ENCODE measurements at regions not wholly inside any gene's neighbourhood (a gene's known extent, or its start where the extent isn't known, plus 50 kb on each side); places are given as distances from the start of the nearest gene placed in this dataset.

- DNase-seq, result no peak
- H3K9me3 ChIP-seq (ENCODE audit: severe bottlenecking), result no peaks in the 10 kb centered on the region
- H3K4me3 ChIP-seq (ENCODE audit: low read depth, low read length), result no peak overlapping the region
- no peak overlapping the region for H3K27ac ChIP-seq
- H3K27me3 ChIP-seq (ENCODE audit: insufficient read depth, low read depth, severe bottlenecking), result no peaks in the 10 kb centered on the region
- H3K36me3 ChIP-seq, result no peaks in the 10 kb centered on the region
- TF ChIP-seq, protein P1, sequence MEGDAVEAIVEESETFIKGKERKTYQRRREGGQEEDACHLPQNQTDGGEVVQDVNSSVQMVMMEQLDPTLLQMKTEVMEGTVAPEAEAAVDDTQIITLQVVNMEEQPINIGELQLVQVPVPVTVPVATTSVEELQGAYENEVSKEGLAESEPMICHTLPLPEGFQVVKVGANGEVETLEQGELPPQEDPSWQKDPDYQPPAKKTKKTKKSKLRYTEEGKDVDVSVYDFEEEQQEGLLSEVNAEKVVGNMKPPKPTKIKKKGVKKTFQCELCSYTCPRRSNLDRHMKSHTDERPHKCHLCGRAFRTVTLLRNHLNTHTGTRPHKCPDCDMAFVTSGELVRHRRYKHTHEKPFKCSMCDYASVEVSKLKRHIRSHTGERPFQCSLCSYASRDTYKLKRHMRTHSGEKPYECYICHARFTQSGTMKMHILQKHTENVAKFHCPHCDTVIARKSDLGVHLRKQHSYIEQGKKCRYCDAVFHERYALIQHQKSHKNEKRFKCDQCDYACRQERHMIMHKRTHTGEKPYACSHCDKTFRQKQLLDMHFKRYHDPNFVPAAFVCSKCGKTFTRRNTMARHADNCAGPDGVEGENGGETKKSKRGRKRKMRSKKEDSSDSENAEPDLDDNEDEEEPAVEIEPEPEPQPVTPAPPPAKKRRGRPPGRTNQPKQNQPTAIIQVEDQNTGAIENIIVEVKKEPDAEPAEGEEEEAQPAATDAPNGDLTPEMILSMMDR (IDR thresholded peaks at IDR 0.05; ENCODE audit: low read depth, low read length), result no peak
Measured at GRCh38 chr20:4328541-4328940, 79.5 kb upstream of the ADRA1D start.

DNA sequence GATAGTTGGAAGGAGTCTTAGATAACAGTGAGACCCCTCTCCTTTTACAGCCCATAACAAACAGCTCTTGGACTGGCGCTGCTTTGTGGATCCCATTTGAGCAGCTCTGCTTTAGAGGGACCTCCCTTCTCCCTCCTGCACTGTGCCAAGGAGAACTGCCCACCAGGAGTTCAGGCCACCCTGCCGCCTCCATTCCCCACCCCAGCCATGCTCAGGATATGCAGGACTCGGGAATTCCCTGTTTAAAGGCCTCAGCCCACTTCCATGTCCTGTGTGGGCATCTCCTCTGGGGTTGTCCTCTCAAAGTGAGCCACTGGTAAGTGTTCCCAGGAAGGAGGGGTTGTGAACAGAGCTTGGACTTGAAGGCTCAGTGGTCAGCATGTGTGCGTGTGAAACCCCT lies 78.9 kb upstream of the ADRA1D start:
- Histone ChIP-seq H3K4me3 (ENCODE audit: low read depth, low read length) (no peak overlapping the region), H3K9me3 (ENCODE audit: severe bottlenecking) (no peaks in the 10 kb centered on the region), H3K27ac (no peak overlapping the region), H3K36me3 (no peaks in the 10 kb centered on the region), H3K27me3 (ENCODE audit: insufficient read depth, low read depth, severe bottlenecking) (no peaks in the 10 kb centered on the region)
- TF ChIP-seq, protein P1 (IDR thresholded peaks at IDR 0.05; ENCODE audit: low read depth, low read length), result no peak
- DNase-seq, result no peak

GRCh38 chr20:4326195-4327065 lies 77.3 kb upstream of the ADRA1D start:
- Histone ChIP-seq H3K4me3 (ENCODE audit: low read depth, low read length) (no peak overlapping the region), H3K27ac (no peak overlapping the region), H3K36me3 (no peaks in the 10 kb centered on the region), H3K9me3 (ENCODE audit: severe bottlenecking) (no peaks in the 10 kb centered on the region), H3K27me3 (ENCODE audit: insufficient read depth, low read depth, severe bottlenecking) (no peaks in the 10 kb centered on the region)
- DNase-seq, result no peak
- TF ChIP-seq, protein P1 (IDR thresholded peaks at IDR 0.05; ENCODE audit: low read depth, low read length), result no peak

DNA sequence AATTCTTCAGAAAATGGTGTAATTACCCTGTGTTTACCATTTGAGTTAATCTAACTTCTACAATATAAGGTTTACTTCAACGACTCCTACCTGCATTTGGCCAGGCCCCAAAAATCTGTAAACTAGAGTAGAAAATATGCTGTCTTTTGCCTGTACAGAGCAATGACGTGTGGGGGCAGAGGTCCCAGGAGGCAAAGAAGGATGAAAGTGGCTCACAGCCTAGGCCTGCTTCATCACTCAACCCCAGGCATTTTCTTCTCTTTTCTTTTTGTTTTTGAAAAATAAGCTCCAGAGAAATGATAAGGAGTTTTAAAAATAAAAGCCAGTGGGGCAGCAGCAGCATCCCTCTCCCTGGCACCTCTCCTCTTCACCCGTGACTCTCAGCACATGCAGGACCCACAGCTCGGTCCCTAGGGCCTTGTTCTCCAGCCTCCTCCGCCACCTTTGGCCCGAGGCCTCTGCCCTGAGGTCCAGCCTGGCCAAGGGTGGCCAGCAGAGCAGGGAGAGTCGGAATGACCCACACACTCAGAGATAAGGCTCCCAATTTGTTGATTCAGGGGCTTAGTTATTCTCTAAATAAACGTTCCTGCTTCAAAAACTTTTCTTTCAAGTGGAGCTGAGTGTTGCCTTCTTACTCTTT lies 76.6 kb upstream of the ADRA1D start:
- DNase-seq, result no peak
- Histone ChIP-seq H3K4me3 (ENCODE audit: low read depth, low read length) (no peak overlapping the region), H3K9me3 (ENCODE audit: severe bottlenecking) (no peaks in the 10 kb centered on the region), H3K36me3 (no peaks in the 10 kb centered on the region), H3K27ac (no peak overlapping the region), H3K27me3 (ENCODE audit: insufficient read depth, low read depth, severe bottlenecking) (no peaks in the 10 kb centered on the region)
- TF ChIP-seq, protein P1 (IDR thresholded peaks at IDR 0.05; ENCODE audit: low read depth, low read length), result no peak

GRCh38 chr20:4324611-4325243 lies 75.6 kb upstream of the ADRA1D start:
- Histone ChIP-seq H3K36me3 (no peaks in the 10 kb centered on the region), H3K9me3 (ENCODE audit: severe bottlenecking) (no peaks in the 10 kb centered on the region), H3K27me3 (ENCODE audit: insufficient read depth, low read depth, severe bottlenecking) (no peaks in the 10 kb centered on the region), H3K4me3 (ENCODE audit: low read depth, low read length) (no peak overlapping the region), H3K27ac (no peak overlapping the region)
- no peak for DNase-seq
- TF ChIP-seq, protein P1 (IDR thresholded peaks at IDR 0.05; ENCODE audit: low read depth, low read length), result no peak

All from WERI-Rb-1 (cell line).